ENCODE measurements at regions not wholly inside any gene's neighbourhood (a gene's known extent, or its start where the extent isn't known, plus 50 kb on each side); places are given as distances from the start of the nearest gene placed in this dataset.

GRCh38 chr5:8538821-8539220 lies 669.9 kb downstream of the MTRR start:
- TF ChIP-seq, protein P1, sequence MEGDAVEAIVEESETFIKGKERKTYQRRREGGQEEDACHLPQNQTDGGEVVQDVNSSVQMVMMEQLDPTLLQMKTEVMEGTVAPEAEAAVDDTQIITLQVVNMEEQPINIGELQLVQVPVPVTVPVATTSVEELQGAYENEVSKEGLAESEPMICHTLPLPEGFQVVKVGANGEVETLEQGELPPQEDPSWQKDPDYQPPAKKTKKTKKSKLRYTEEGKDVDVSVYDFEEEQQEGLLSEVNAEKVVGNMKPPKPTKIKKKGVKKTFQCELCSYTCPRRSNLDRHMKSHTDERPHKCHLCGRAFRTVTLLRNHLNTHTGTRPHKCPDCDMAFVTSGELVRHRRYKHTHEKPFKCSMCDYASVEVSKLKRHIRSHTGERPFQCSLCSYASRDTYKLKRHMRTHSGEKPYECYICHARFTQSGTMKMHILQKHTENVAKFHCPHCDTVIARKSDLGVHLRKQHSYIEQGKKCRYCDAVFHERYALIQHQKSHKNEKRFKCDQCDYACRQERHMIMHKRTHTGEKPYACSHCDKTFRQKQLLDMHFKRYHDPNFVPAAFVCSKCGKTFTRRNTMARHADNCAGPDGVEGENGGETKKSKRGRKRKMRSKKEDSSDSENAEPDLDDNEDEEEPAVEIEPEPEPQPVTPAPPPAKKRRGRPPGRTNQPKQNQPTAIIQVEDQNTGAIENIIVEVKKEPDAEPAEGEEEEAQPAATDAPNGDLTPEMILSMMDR (optimal IDR thresholded peaks at IDR 0.05 in 1 of 3, IDR thresholded peaks at IDR 0.05 in 1 of 3, conservative IDR thresholded peaks at IDR 0.05 in 1 of 3; ENCODE audit: extremely low read depth in 1 of 3, insufficient read depth in 2 of 3, low read length in 3 of 3) = no peak
- no peak for TF ChIP-seq EZH2 (IDR thresholded peaks at IDR 0.05; ENCODE audit: low read length)

Measured in keratinocyte (primary cell).